Esophagus squamous epithelium (tissue), 5 donors: ENCODE measurements at regions not wholly inside any gene's neighbourhood (a gene's known extent, or its start where the extent isn't known, plus 50 kb on each side); places are given as distances from the start of the nearest gene placed in this dataset.

ENCODE experiments used
- DNase-seq: peaks from one replicate; lab custom pipeline; 2025; lab: John Stamatoyannopoulos, UW
- H3K27ac ChIP-seq, 4 donors: fragments of 200-600 bp; sonication (generic); one replicate each; pipeline ENCODE4 v1.5.1; 2016 to 2019; ENCODE audit warnings: mild to moderate bottlenecking in 1 of 4
- H3K27me3 ChIP-seq, 4 donors: fragments of 200-600 bp; sonication (generic); 1 replicate in 3 of 4; 2 replicates in 1 of 4; pipeline versions ENCODE4 v1.5.1 to v1.6.0; 2017 to 2021; ENCODE audit warnings: antibody characterized with exemption in 1 of 4
- H3K36me3 ChIP-seq, 3 donors: fragments of 200-600 bp; sonication (generic); one replicate each; pipeline ENCODE4 v1.5.1; 2016 to 2019
- H3K4me1 ChIP-seq, 3 donors: fragments of 200-600 bp; sonication (generic); one replicate each; pipeline ENCODE4 v1.5.1; 2017 to 2019
- H3K4me3 ChIP-seq, 4 donors: fragments of 200-600 bp; sonication (generic); 1 replicate in 3 of 4; 2 replicates in 1 of 4; pipeline ENCODE4 v1.5.1; 2016 to 2019; ENCODE audit warnings: mild to moderate bottlenecking in 2 of 4, moderate library complexity in 1 of 4
- H3K9me3 ChIP-seq, 3 donors: fragments of 200-600 bp; sonication (generic); one replicate each; pipeline ENCODE4 v1.5.1; 2016 to 2019
- CTCF ChIP-seq, 6 experiments: fragments of 450-650 bp in 4 of 6; fragments of 200-600 bp in 2 of 6; sonication (generic) in 2 of 6; IDR thresholded peaks; one replicate each; pipeline ENCODE4 v1.5.1; 2016 to 2019; ENCODE audit warnings: antibody characterized with exemption in 6 of 6, mild to moderate bottlenecking in 4 of 6, moderate library complexity in 4 of 6
- POLR2A ChIP-seq, 4 donors: fragments of 450-650 bp; IDR thresholded peaks; one replicate each; pipeline ENCODE4 v1.6.1; 2017; ENCODE audit warnings: antibody characterized with exemption in 4 of 4, mild to moderate bottlenecking in 4 of 4, moderate library complexity in 3 of 4
- WGBS, 2 donors: methylation state at CpG; one replicate each; pipeline ENCODE4 v1.1.5; 2018; 5-methylcytosine and 5-hydroxymethylcytosine counted together
- intact Hi-C: fragments of 100-400 bp; cut with DNase I; formaldehyde crosslinking; loops from one replicate; pipeline ENCODE4 v1.15.0; 2022
- donor health status: DM: yes; HTN: yes; CAD: no.

GRCh38 chr13:80117515-80117914 is 223.4 kb downstream of the SPRY2 start:
- no peaks in the 10 kb centered on the region for H3K9me3 ChIP-seq
- no peak overlapping the region for H3K4me3 ChIP-seq
- H3K4me1 ChIP-seq = no peaks in the 10 kb centered on the region
- intact Hi-C loops = no loop called here
- 70 to 81% methylated on average over 2 of the region's 2 CpGs for WGBS, 2 donors
- no peak for DNase-seq
- H3K36me3 ChIP-seq = no peaks in the 10 kb centered on the region
- no peaks in the 10 kb centered on the region for H3K27me3 ChIP-seq
- no peak for TF ChIP-seq CTCF (IDR thresholded peaks at IDR 0.05)
- TF ChIP-seq POLR2A (IDR thresholded peaks at IDR 0.05) = no peak
- no peak overlapping the region for H3K27ac ChIP-seq

- no peak overlapping the region for H3K4me3 ChIP-seq
Measured at GRCh38 chr13:80116107-80116506, 224.8 kb downstream of the SPRY2 start.

GRCh38 chr13:80115616-80116015 is 225.3 kb downstream of the SPRY2 start:
- H3K27ac ChIP-seq = no peak overlapping the region
- TF ChIP-seq POLR2A (IDR thresholded peaks at IDR 0.05) (no peak), CTCF (IDR thresholded peaks at IDR 0.05) (no peak)
- no peaks in the 10 kb centered on the region for H3K9me3 ChIP-seq
- 51 to 69% methylated on average over 1 of the region's 1 CpG for WGBS, 2 donors
- no peak for DNase-seq
- no peak overlapping the region for H3K4me3 ChIP-seq
- H3K36me3 ChIP-seq = no peaks in the 10 kb centered on the region
- no peaks in the 10 kb centered on the region for H3K27me3 ChIP-seq
- no peaks in the 10 kb centered on the region for H3K4me1 ChIP-seq
- intact Hi-C loops = no loop called here

More at GRCh38 chr13:80116107-80116506, 224.8 kb downstream of the SPRY2 start:
- intact Hi-C loops = no loop called here
- Histone ChIP-seq H3K9me3 (no peaks in the 10 kb centered on the region), H3K27ac (no peak overlapping the region), H3K4me1 (no peaks in the 10 kb centered on the region), H3K27me3 (no peaks in the 10 kb centered on the region), H3K36me3 (no peaks in the 10 kb centered on the region)
- 37 to 49% methylated on average over 3 of the region's 3 CpGs for WGBS, 2 donors
- no peak for TF ChIP-seq CTCF (IDR thresholded peaks at IDR 0.05)
- TF ChIP-seq POLR2A (IDR thresholded peaks at IDR 0.05) = no peak
- no peak for DNase-seq

- H3K4me3 ChIP-seq = no peak overlapping the region
- no peak for DNase-seq
- no peaks in the 10 kb centered on the region for H3K27me3 ChIP-seq
- no peaks in the 10 kb centered on the region for H3K9me3 ChIP-seq
- 83 to 91% methylated on average over 2 of the region's 2 CpGs for WGBS, 2 donors
- H3K36me3 ChIP-seq = no peaks in the 10 kb centered on the region
- TF ChIP-seq CTCF (IDR thresholded peaks at IDR 0.05) (no peak), POLR2A (IDR thresholded peaks at IDR 0.05) (no peak)
- H3K4me1 ChIP-seq = no peaks in the 10 kb centered on the region
- H3K27ac ChIP-seq = no peak overlapping the region
- intact Hi-C loops = no loop called here
Measured at GRCh38 chr13:80113714-80114454, 227.0 kb downstream of the SPRY2 start.

- no peak for TF ChIP-seq CTCF (IDR thresholded peaks at IDR 0.05)
- no peak for TF ChIP-seq POLR2A (IDR thresholded peaks at IDR 0.05)
- 59 to 68% methylated on average over 3 of the region's 3 CpGs for WGBS, 2 donors
Measured at GRCh38 chr13:80109303-80109702, 231.6 kb downstream of the SPRY2 start.

More at GRCh38 chr13:80109303-80109702, 231.6 kb downstream of the SPRY2 start:
- Histone ChIP-seq H3K36me3 (no peaks in the 10 kb centered on the region), H3K27me3 (no peaks in the 10 kb centered on the region), H3K9me3 (no peaks in the 10 kb centered on the region), H3K4me1 (no peaks in the 10 kb centered on the region), H3K27ac (no peak overlapping the region), H3K4me3 (no peak overlapping the region)
- DNase-seq = no peak
- intact Hi-C loops = no loop called here
